Activated CD4-positive, alpha-beta memory T cell treated with anti-CD3 and anti-CD28 coated beads, Interleukin-2, amount 10 ng/mL, durations not matched to agents 7 days and 5 days (primary cell): ENCODE measurements at regions not wholly inside any gene's neighbourhood (a gene's known extent, or its start where the extent isn't known, plus 50 kb on each side); places are given as distances from the start of the nearest gene placed in this dataset.
"Not testable (repeated sequence)": the region's sequence is repeated elsewhere in the genome, so short reads cannot be mapped to it uniquely, and the experiment has no call there.

Source experiments
- CTCF ChIA-PET: fragments of 350-600 bp; sonication (Branson Sonifier 250); formaldehyde crosslinking; loops from one replicate; lab custom pipeline; 2021; ENCODE audit warnings: antibody characterized with exemption, inconsistent platforms; lab: Charles Lee
- POLR2A ChIA-PET: fragments of 350-600 bp; sonication (Branson Sonifier 250); formaldehyde crosslinking; loops from one replicate; lab custom pipeline; 2021; ENCODE audit warnings: antibody characterized with exemption; lab: Charles Lee
- DNase-seq: peaks from one replicate; pipeline ENCODE4 v3.0.0-alpha.2; 2020
- H3K27ac Mint-ChIP-seq: one replicate; pipeline ENCODE4 v1.8.0; 2021; ENCODE audit warnings: mild to moderate bottlenecking, mixed read lengths
- H3K27me3 Mint-ChIP-seq: one replicate; pipeline ENCODE4 v1.8.0; 2021; ENCODE audit warnings: mixed read lengths
- H3K36me3 Mint-ChIP-seq: one replicate; pipeline ENCODE4 v1.8.0; 2021; ENCODE audit warnings: low read depth, mixed read lengths
- H3K4me1 Mint-ChIP-seq: one replicate; pipeline ENCODE4 v1.8.0; 2021; ENCODE audit warnings: mixed read lengths
- H3K4me3 Mint-ChIP-seq: one replicate; pipeline ENCODE4 v1.8.0; 2021; ENCODE audit warnings: mild to moderate bottlenecking, mixed read lengths
- H3K9me3 Mint-ChIP-seq: one replicate; pipeline ENCODE4 v1.8.0; 2021; ENCODE audit warnings: mixed read lengths

DNA sequence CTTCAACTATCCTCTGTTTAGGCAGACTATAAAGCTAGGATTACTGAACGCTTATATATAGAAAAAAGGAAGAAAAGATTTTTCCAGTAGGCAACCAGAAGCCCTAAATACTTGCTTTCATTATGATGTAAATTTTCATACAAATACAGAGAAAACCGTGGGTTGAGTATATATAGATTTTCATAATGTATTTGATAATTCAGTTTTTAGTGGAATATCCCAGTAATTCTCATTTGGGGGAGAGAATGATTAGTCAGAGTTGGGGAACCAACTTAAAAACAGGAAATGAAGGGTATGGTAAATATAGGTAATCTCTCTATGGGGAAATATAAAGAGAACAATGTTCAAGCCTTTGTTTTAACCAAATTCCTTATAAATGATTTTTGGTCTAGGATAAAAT, 154.0 kb upstream of the CITED2 start:
- H3K4me1 Mint-ChIP-seq: peaks cover 38% of the 10 kb centered on the region
- CTCF ChIA-PET: interaction anchor here (0.6 kb wide), 1 partner anchor 65 kb away, joined by 3 read pairs; no protein-coding TSS in a partner anchor

DNA sequence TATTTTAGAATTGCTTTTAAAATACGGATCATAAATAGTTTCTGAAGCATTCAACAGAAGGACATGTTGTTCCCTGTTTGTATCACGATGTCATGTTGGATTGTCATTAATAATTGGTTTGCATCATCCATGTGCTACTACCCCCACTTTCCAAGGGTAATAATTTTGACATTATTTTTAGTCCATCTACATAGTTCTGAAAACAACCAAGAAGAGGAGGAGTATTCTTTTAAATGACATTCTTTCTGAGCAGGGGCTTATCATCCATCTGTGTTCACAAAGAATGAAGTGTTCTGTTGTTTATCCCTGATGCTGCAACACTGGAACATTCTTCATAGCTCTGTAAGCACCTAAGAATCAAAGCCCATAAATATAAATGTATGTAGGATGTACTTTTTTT, 151.0 kb upstream of the CITED2 start:
- POLR2A ChIA-PET: no interaction called here
- H3K36me3 Mint-ChIP-seq: peaks cover 6% of the 10 kb centered on the region
- DNase-seq: no peak
- CTCF ChIA-PET: no interaction called here
- no peak overlapping the region for H3K4me3 Mint-ChIP-seq
- no peaks in the 10 kb centered on the region for H3K27me3 Mint-ChIP-seq
- peaks cover 21% of the 10 kb centered on the region for H3K4me1 Mint-ChIP-seq
- peaks cover 10% of the 10 kb centered on the region for H3K9me3 Mint-ChIP-seq
- no peak overlapping the region for H3K27ac Mint-ChIP-seq

More for the DNA sequence above, 154.0 kb upstream of the CITED2 start:
- no peak for DNase-seq
- H3K4me3 Mint-ChIP-seq: no peak overlapping the region
- POLR2A ChIA-PET: interaction anchor here (1.5 kb wide), 1 partner anchor 154 kb away, joined by 9 read pairs; the partner anchor contains the start of gene CITED2
- H3K36me3 Mint-ChIP-seq: peaks cover 6% of the 10 kb centered on the region
- H3K27me3 Mint-ChIP-seq: no peaks in the 10 kb centered on the region
- H3K27ac Mint-ChIP-seq: no peak overlapping the region
- peaks cover 7% of the 10 kb centered on the region for H3K9me3 Mint-ChIP-seq

DNA sequence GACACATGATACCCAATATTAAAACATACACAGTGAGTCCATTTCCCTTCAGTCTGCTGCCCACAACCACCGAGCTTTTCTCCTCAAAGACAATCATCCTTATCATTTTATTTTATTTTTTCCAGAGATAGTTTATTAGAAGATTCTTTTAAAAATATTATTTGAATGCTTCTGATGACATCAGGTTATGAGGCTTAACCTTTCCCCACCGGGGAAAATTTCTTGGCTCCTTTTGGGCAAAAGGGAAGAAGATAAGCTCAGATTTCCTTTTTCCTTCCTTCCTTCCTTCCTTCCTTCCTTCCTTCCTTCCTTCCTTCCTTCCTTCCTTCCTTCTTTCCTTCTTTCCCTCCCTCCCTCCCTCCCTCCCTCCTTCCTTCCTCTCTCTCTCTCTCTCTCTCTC, 149.5 kb upstream of the CITED2 start:
- Mint-ChIP-seq H3K36me3 (no peaks in the 10 kb centered on the region), H3K4me1 (peaks cover 15% of the 10 kb centered on the region), H3K27me3 (no peaks in the 10 kb centered on the region), H3K4me3 (no peak overlapping the region), H3K27ac (no peak overlapping the region), H3K9me3 (peaks cover 8% of the 10 kb centered on the region)
- CTCF ChIA-PET: no interaction called here
- DNase-seq: no peak
- POLR2A ChIA-PET: no interaction called here

DNA sequence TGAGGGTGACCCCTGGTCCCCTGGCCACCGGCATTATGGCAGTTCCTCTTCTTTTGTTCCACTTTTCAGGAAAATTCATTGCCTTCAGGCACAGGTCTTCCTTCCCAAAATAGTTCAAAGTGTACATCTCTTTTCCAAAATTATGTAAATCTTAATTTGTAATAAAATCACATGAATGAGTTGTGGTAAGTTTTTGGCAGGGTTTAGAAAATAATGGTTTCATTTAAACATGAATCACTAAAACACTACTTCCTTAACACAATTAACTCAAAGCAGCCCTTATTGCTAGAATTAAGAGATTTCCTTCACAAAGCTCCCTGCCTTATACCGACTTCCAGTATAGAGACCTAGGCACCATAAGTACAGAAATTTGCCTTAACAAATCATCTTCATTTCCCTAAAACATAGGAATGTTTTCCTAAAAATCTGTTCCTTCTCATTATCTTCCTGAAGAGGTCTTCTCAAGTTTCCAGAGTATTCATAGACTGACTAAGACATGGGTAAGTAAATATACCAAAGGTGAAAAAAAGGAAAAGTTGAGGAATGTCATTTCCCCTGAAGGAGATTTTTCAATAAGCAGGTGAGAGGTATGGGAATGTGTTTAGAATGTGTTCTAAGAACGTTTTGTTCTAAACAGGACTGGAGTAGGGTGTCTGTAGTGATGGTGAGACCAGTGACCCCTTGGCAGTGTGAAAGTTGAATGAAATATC, 148.2 kb upstream of the CITED2 start:
- no peaks in the 10 kb centered on the region for H3K27me3 Mint-ChIP-seq
- H3K36me3 Mint-ChIP-seq: no peaks in the 10 kb centered on the region
- H3K4me3 Mint-ChIP-seq: no peak overlapping the region
- H3K9me3 Mint-ChIP-seq: peaks cover 6% of the 10 kb centered on the region
- H3K27ac Mint-ChIP-seq: no peak overlapping the region
- H3K4me1 Mint-ChIP-seq: peaks cover 8% of the 10 kb centered on the region
- CTCF ChIA-PET: no interaction called here
- POLR2A ChIA-PET: no interaction called here
- DNase-seq: no peak

DNA sequence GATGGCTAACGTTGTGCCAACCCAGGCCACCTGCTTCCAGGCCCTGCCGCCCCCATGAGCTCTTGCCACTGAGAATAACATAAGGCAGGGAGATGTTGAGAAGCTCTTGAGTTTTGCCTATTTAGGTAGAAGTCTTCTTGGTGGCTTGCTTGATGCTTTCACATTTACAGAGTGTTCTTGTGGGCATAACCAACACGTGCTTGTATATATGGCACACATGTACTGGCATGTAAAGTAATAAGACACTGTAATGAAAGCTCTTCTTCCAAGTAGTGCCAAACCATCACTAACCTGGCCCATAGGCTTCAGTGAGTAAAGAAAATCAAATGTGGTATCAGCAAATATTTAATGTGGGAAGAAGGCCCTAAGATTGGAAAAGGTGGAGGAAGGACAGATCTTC, 146.9 kb upstream of the CITED2 start:
- CTCF ChIA-PET: no interaction called here
- no peaks in the 10 kb centered on the region for H3K36me3 Mint-ChIP-seq
- DNase-seq: no peak
- H3K4me3 Mint-ChIP-seq: no peak overlapping the region
- no peaks in the 10 kb centered on the region for H3K27me3 Mint-ChIP-seq
- H3K4me1 Mint-ChIP-seq: peaks cover 11% of the 10 kb centered on the region
- H3K27ac Mint-ChIP-seq: no peak overlapping the region
- peaks cover 3% of the 10 kb centered on the region for H3K9me3 Mint-ChIP-seq
- POLR2A ChIA-PET: no interaction called here

DNA sequence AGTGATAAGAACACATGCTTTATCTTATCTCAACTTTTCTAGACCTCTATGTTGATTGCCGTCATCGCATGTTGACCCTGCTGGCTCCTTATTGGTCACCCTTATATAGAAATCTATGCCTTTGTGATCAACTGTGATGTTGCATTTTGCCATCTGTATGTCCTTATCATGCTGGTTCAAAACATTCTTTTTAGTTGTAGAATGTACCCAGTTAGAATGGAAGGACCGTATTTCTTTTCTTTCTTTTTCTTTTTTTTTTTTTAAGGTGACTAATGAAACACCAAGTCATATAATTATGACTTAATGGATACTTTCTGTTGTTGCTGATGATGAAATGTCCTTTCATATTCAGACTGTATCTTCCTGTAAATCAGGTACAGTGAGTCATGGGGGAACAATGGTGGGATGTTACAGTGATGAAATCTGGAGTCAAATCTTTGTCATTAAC, 145.9 kb upstream of the CITED2 start:
- Mint-ChIP-seq H3K4me3 (no peak overlapping the region), H3K27ac (no peak overlapping the region), H3K27me3 (no peaks in the 10 kb centered on the region), H3K36me3 (no peaks in the 10 kb centered on the region), H3K9me3 (peaks cover 3% of the 10 kb centered on the region), H3K4me1 (peaks cover 12% of the 10 kb centered on the region)
- no peak for DNase-seq
- ChIA-PET POLR2A (no interaction called here), CTCF (interaction anchor here (1.2 kb wide), 1 partner anchor 146 kb away, joined by 3 read pairs; the partner anchor contains the start of gene CITED2)

DNA sequence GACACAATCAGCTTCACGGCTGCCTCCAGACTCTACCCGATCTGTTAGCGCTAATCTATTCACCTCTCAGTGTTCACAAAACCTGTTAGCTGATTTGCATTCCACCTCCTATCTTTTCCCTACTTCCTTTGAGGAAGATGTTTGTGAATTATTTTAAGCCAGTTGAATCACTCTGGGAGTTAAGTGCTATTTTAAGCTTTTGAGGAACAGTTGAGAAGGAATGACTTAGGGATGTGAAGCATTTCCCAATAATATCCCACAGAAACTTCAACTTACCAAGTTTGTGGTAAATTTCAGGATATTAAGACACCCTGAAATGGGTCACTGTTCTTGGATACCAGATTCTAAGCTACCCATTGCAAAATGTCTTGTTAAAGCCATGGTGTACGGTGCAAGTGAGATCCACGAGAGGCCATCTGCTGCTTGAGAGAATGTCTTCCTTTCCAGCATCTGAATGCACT, 145.2 kb upstream of the CITED2 start:
- Mint-ChIP-seq H3K4me1 (peaks cover 20% of the 10 kb centered on the region), H3K36me3 (no peaks in the 10 kb centered on the region), H3K9me3 (peaks cover 3% of the 10 kb centered on the region), H3K4me3 (no peak overlapping the region), H3K27ac (no peak overlapping the region), H3K27me3 (no peaks in the 10 kb centered on the region)
- ChIA-PET POLR2A (no interaction called here), CTCF (interaction anchor here (1.2 kb wide), 1 partner anchor 145 kb away, joined by 3 read pairs; the partner anchor contains the start of gene CITED2)
- DNase-seq: no peak

DNA sequence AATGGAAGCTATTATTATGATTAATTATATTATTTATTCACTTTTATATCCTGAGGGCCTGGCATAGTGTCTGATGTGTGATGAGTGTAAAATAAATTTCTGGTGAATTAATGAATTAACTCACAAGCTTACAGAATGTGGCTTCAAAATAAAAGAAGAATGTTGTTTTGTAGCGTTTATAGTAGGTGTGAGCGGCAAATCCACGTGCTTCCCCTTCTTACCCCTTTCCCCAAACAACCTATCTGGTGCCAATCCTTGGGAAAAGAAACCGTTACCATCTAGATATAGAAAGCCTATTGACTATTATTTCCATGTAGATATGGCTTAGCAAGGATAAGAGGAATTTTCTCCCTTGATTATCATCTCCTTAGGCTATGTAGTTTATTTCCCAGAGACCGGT, 144.6 kb upstream of the CITED2 start:
- H3K27ac Mint-ChIP-seq: no peak overlapping the region
- ChIA-PET POLR2A (no interaction called here), CTCF (interaction anchor here (1.2 kb wide), 1 partner anchor 145 kb away, joined by 3 read pairs; the partner anchor contains the start of gene CITED2)
- peaks cover 5% of the 10 kb centered on the region for H3K9me3 Mint-ChIP-seq
- no peaks in the 10 kb centered on the region for H3K27me3 Mint-ChIP-seq
- H3K36me3 Mint-ChIP-seq: no peaks in the 10 kb centered on the region
- no peak overlapping the region for H3K4me3 Mint-ChIP-seq
- H3K4me1 Mint-ChIP-seq: peaks cover 21% of the 10 kb centered on the region
- DNase-seq: no peak

DNA sequence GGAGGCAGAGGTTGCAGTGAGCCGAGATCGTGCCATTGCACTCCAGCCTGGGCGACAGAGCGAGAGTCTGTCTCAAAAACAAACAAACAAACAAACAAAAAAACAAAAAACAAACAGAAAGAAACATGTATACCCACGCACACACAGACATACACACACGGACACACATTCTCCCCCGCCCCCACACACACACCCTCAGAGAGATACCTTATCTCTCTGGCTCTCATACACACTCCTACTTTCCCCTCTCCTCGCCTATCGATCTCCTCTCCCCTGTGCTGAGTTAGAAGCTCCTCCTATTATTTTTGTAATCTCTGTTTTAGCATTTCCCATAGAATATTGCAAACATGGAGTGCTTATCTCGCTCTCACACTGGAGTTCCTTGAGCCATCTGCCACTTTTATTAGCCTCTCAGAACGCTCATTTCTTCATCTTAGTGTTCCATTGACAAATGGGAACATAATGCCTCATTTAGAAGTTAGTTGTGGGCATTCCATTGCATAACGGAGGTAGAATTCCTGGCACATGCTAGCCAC, 144.2 kb upstream of the CITED2 start:
- Mint-ChIP-seq H3K36me3 (no peaks in the 10 kb centered on the region), H3K27me3 (no peaks in the 10 kb centered on the region), H3K9me3 (peaks cover 5% of the 10 kb centered on the region), H3K4me3 (no peak overlapping the region), H3K27ac (no peak overlapping the region), H3K4me1 (peaks cover 21% of the 10 kb centered on the region)
- DNase-seq: no peak
- ChIA-PET POLR2A (interaction anchor here (1.0 to 1.4 kb wide), 2 partner anchors 144 to 146 kb away, joined by 3 to 4 read pairs; partner anchors contain the start of gene CITED2), CTCF (no interaction called here)

DNA sequence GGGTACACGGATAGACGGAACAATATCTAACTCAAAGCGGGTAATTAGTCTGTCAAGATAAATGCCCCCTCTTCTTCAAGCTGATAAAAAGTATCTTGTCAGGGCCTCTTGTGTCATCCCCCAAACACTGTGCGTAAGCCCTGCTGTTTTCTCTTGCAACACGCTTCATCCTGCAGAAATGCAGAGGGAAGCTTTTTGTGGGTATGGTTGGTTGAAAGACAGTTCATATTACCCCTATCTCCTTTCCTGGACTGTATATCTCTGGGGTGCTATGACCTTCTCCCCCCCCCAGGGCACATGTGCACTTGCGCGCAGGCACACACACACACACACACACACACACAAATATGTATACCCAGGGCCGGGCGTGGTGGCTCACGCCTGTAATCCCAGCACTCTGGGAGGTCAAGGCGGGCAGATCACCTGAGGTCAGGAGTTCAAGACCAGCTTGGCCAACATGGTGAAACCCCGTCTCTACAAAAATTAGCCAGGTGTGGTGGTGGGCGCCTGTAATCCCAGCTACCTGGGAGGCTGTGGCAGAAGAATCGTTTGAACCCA, 143.6 kb upstream of the CITED2 start:
- H3K9me3 Mint-ChIP-seq, H3K4me3 Mint-ChIP-seq, DNase-seq, CTCF ChIA-PET, H3K36me3 Mint-ChIP-seq, H3K27ac Mint-ChIP-seq, H3K27me3 Mint-ChIP-seq: not testable (repeated sequence)
- POLR2A ChIA-PET: interaction anchor here (0.6 to 1.4 kb wide), 3 partner anchors 143 to 238 kb away, joined by 3 to 4 read pairs (median 3); partner anchors contain the start of gene CITED2
- peaks cover 21% of the 10 kb centered on the region for H3K4me1 Mint-ChIP-seq

DNA sequence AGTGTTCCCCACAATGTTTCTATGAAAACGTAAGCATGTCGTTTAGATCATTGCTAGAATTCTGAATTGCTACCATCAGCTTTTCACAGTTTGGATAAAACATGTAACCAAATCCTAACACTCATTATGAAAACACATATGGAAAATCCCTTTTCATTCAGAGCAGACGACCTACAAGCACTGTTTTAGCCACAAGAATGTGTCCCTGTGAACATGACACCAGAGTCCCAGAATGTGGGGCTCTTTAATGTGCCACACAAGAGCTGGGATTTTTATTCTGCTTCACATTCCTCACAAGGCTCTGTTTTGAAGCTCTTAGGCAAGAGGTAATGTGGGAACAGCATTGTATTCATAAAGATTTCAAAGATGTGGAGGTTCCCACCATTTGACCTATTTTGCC, 141.1 kb upstream of the CITED2 start:
- POLR2A ChIA-PET: interaction anchor here (0.8 to 1.8 kb wide), 3 partner anchors 15 to 141 kb away, joined by 3 to 10 read pairs (median 3); partner anchors contain the start of gene CITED2

DNA sequence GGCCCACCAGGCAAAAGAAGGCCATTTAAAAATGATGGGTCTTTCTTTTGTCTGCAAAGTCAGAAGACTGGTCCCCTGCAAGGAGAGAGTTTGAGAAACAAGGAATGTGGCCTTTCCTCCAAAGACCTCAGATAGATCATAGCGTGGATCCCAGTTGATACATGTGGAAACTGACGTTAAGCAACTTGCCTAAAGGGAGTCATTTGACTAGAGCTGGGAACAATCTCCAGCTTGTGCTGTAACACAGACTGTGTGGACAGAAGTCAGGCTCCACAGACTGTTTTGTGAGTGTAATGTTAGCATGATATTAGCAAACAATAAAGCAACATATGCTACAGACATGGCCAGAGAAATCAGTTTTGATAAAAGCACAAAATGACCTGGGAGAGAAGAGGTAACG, 140.4 kb upstream of the CITED2 start:
- peaks cover 2% of the 10 kb centered on the region for H3K9me3 Mint-ChIP-seq
- no peak overlapping the region for H3K27ac Mint-ChIP-seq
- ChIA-PET CTCF (interaction anchor here (1.0 to 2.2 kb wide), 2 partner anchors 13 to 145 kb away, joined by 3 to 5 read pairs; no protein-coding TSS in a partner anchor), POLR2A (interaction anchor here (0.8 to 1.8 kb wide), 3 partner anchors 16 to 140 kb away, joined by 3 to 10 read pairs (median 3); partner anchors contain the start of gene CITED2)
- H3K4me3 Mint-ChIP-seq: no peak overlapping the region
- peaks cover 13% of the 10 kb centered on the region for H3K4me1 Mint-ChIP-seq
- H3K27me3 Mint-ChIP-seq: no peaks in the 10 kb centered on the region
- DNase-seq: no peak
- H3K36me3 Mint-ChIP-seq: no peaks in the 10 kb centered on the region

More for the DNA sequence above, 141.1 kb upstream of the CITED2 start:
- no peaks in the 10 kb centered on the region for H3K36me3 Mint-ChIP-seq
- H3K4me1 Mint-ChIP-seq: peaks cover 20% of the 10 kb centered on the region
- no peak overlapping the region for H3K4me3 Mint-ChIP-seq
- CTCF ChIA-PET: interaction anchor here (1.0 to 2.2 kb wide), 2 partner anchors 13 to 146 kb away, joined by 3 to 5 read pairs; no protein-coding TSS in a partner anchor
- DNase-seq: no peak
- H3K27ac Mint-ChIP-seq: no peak overlapping the region
- peaks cover 2% of the 10 kb centered on the region for H3K9me3 Mint-ChIP-seq
- H3K27me3 Mint-ChIP-seq: no peaks in the 10 kb centered on the region
